HepG2 (cell line): ENCODE measurements at regions not wholly inside any gene's neighbourhood (a gene's known extent, or its start where the extent isn't known, plus 50 kb on each side); places are given as distances from the start of the nearest gene placed in this dataset.
A peak's percentile ranks its signal among the peaks of the same experiment; 100 is the strongest.

ENCODE experiments used
- BATF2 ChIP-seq: sonication (generic); formaldehyde crosslinking; IDR thresholded peaks from 2 replicates; pipeline ENCODE4 v1.8.0; 2022; ENCODE audit warnings: mild to moderate bottlenecking, missing genetic modification reagents, moderate library complexity
- CBX1 ChIP-seq: IDR thresholded peaks from one replicate; pipeline ENCODE4 v1.6.1; 2016; ENCODE audit warnings: antibody characterized with exemption, low read depth
- CENPX ChIP-seq: sonication (generic); formaldehyde crosslinking; IDR thresholded peaks from 2 replicates; pipeline ENCODE4 v1.9.0; 2021; ENCODE audit warnings: mild to moderate bottlenecking, missing genetic modification reagents, moderate library complexity
- ELF3 ChIP-seq: IDR thresholded peaks from 2 replicates; pipeline ENCODE4 v1.6.1; 2016; ENCODE audit warnings: missing genetic modification reagents, missing compliant biosample characterization
- GFI1 ChIP-seq: sonication (generic); formaldehyde crosslinking; IDR thresholded peaks from 2 replicates; pipeline ENCODE4 v1.5.0; 2020; ENCODE audit warnings: missing genetic modification reagents, mild to moderate bottlenecking, borderline replicate concordance
- HNF4A ChIP-seq: sonication (generic); formaldehyde crosslinking; IDR thresholded peaks from 2 replicates; pipeline ENCODE4 v1.4.0; 2020; ENCODE audit warnings: missing genetic modification reagents
- ISL2 ChIP-seq: sonication (generic); formaldehyde crosslinking; IDR thresholded peaks from 2 replicates; pipeline ENCODE4 v1.5.0; 2020; ENCODE audit warnings: missing genetic modification reagents
- MAFF ChIP-seq: IDR thresholded peaks from 2 replicates; pipeline ENCODE4 v1.6.1; 2011; ENCODE audit warnings: low read depth, low read length, improper control_type of control experiment
- NFE2L1 ChIP-seq: sonication (generic); formaldehyde crosslinking; IDR thresholded peaks from 2 replicates; pipeline ENCODE4 v1.4.0; 2020; ENCODE audit warnings: missing genetic modification reagents, mild to moderate bottlenecking, borderline replicate concordance
- PHF8 ChIP-seq: sonication (generic); formaldehyde crosslinking; IDR thresholded peaks from 2 replicates; pipeline ENCODE4 v1.5.0; 2020; ENCODE audit warnings: missing genetic modification reagents
- PTBP1 ChIP-seq: fragments of 200-400 bp; formaldehyde crosslinking; IDR thresholded peaks from 2 replicates; pipeline ENCODE4 v1.6.1; 2018; ENCODE audit warnings: low read length, low read depth; ENCODE audit not compliant: poor library complexity, severe bottlenecking
- SNAPC2 ChIP-seq: sonication (generic); formaldehyde crosslinking; IDR thresholded peaks from 2 replicates; pipeline ENCODE4 v1.8.1; 2022; ENCODE audit warnings: mild to moderate bottlenecking, missing genetic modification reagents
- TSC22D2 ChIP-seq: sonication (generic); formaldehyde crosslinking; IDR thresholded peaks from 2 replicates; pipeline ENCODE4 v1.5.1; 2020; ENCODE audit warnings: missing genetic modification reagents, mild to moderate bottlenecking, borderline replicate concordance
- ZHX1 ChIP-seq: sonication (generic); formaldehyde crosslinking; IDR thresholded peaks from 2 replicates; pipeline ENCODE4 v1.8.1; 2022; ENCODE audit warnings: low read depth, mild to moderate bottlenecking, missing genetic modification reagents
- ZMYM3 ChIP-seq: sonication (generic); formaldehyde crosslinking; IDR thresholded peaks from 2 replicates; pipeline ENCODE4 v1.5.1; 2020; ENCODE audit warnings: mild to moderate bottlenecking, missing genetic modification reagents
- ZNF503 ChIP-seq: sonication (generic); formaldehyde crosslinking; IDR thresholded peaks from 2 replicates; pipeline ENCODE4 v1.4.0; 2020; ENCODE audit warnings: missing genetic modification reagents
- ZNF749 ChIP-seq: sonication (generic); formaldehyde crosslinking; IDR thresholded peaks from 2 replicates; pipeline ENCODE4 v1.8.0; 2022; ENCODE audit warnings: mild to moderate bottlenecking, missing genetic modification reagents, moderate library complexity, borderline replicate concordance
- ZNF766 ChIP-seq: sonication (generic); formaldehyde crosslinking; IDR thresholded peaks from 2 replicates; pipeline ENCODE4 v1.5.0; 2020; ENCODE audit warnings: missing genetic modification reagents, borderline replicate concordance
- ZNF768 ChIP-seq: sonication (generic); formaldehyde crosslinking; IDR thresholded peaks from 2 replicates; pipeline ENCODE4 v1.4.0; 2020; ENCODE audit warnings: missing genetic modification reagents
- ZNF883 ChIP-seq: sonication (generic); formaldehyde crosslinking; IDR thresholded peaks from 2 replicates; pipeline ENCODE4 v1.5.1; 2020; ENCODE audit warnings: mild to moderate bottlenecking, missing genetic modification reagents; ENCODE audit errors: not compliant biosample characterization
- ZSCAN21 ChIP-seq: sonication (generic); formaldehyde crosslinking; IDR thresholded peaks from 2 replicates; pipeline ENCODE4 v1.8.0; 2022; ENCODE audit warnings: mild to moderate bottlenecking, missing genetic modification reagents, moderate library complexity, borderline replicate concordance
- TF ChIP-seq, protein P1 (sequence below): sonication (generic); formaldehyde crosslinking; IDR thresholded peaks from 2 replicates; pipeline ENCODE4 v1.8.0; 2023; ENCODE audit warnings: mild to moderate bottlenecking, missing genetic modification reagents
- TF ChIP-seq, protein P2 (sequence below): sonication (generic); formaldehyde crosslinking; IDR thresholded peaks from 2 replicates; pipeline ENCODE4 v1.9.0; 2022; ENCODE audit warnings: low read depth, missing genetic modification reagents

DNA sequence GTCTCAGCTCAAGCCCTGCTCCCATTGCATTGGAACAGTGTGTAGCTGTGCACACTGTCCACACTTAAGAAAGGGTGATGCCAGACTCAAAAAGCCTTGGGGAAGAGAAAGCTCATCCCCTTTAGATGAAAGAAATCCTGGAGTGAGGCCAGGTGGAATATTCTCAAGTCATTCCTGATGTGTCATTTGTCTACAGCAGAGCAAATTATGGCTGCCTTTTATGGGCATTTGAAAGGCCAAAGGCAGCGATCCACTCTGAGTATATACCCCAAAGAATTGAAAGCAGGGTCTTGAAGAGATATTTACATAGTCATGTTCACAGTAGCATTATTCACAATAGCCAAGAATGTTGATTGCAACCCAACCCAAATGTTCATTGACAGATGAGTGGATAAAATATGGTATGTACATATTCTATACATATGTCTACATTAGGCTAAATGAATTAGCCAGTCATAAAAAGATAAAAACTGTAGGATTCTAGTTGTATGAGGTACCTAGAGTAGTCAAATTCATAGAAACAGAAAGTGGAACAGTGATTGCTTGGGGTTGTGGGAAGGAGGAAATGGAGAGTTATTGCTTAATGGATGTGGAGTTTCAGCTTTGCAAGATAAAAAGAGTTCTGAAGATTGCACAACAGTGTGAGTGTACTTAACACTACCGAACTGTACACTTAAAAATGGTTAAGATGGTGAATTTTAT lies 214.9 kb downstream of the KCNRG start (continued):
- 0 out of 2 replicates have a peak, but pooled peaks have one; percentile 22 for TF ChIP-seq ISL2
- TF ChIP-seq NFE2L1 = no peak
- no peak for TF ChIP-seq ZSCAN21 (CRISPR knock-in tag)
- TF ChIP-seq ZNF749 (CRISPR knock-in tag) = no peak
- TF ChIP-seq, protein P1, sequence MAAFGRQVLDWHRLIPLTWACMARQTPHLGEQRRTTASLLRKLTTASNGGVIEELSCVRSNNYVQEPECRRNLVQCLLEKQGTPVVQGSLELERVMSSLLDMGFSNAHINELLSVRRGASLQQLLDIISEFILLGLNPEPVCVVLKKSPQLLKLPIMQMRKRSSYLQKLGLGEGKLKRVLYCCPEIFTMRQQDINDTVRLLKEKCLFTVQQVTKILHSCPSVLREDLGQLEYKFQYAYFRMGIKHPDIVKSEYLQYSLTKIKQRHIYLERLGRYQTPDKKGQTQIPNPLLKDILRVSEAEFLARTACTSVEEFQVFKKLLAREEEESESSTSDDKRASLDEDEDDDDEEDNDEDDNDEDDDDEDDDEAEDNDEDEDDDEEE = no peak
- no peak for TF ChIP-seq ZNF768 (CRISPR knock-in tag)
- no peak for TF ChIP-seq GFI1 (CRISPR knock-in tag)
- no peak for TF ChIP-seq PTBP1
- TF ChIP-seq ZNF883 (CRISPR knock-in tag) = no peak
- no peak for TF ChIP-seq CENPX (CRISPR knock-in tag)
- TF ChIP-seq CBX1 = no peak
- no peak for TF ChIP-seq SNAPC2 (CRISPR knock-in tag)
- TF ChIP-seq, protein P2, sequence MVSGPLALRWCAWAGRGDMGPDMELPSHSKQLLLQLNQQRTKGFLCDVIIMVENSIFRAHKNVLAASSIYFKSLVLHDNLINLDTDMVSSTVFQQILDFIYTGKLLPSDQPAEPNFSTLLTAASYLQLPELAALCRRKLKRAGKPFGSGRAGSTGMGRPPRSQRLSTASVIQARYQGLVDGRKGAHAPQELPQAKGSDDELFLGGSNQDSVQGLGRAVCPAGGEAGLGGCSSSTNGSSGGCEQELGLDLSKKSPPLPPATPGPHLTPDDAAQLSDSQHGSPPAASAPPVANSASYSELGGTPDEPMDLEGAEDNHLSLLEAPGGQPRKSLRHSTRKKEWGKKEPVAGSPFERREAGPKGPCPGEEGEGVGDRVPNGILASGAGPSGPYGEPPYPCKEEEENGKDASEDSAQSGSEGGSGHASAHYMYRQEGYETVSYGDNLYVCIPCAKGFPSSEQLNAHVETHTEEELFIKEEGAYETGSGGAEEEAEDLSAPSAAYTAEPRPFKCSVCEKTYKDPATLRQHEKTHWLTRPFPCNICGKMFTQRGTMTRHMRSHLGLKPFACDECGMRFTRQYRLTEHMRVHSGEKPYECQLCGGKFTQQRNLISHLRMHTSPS (CRISPR knock-in tag) = no peak
- no peak for TF ChIP-seq TSC22D2 (CRISPR knock-in tag)
- TF ChIP-seq HNF4A = peak; percentile 35; the same call in 1 of the 2 replicates
- TF ChIP-seq ZHX1 (CRISPR knock-in tag) = no peak
- no peak for TF ChIP-seq MAFF
- TF ChIP-seq ZNF766 (CRISPR knock-in tag) = no peak
- TF ChIP-seq ZNF503 = no peak
- TF ChIP-seq PHF8 (CRISPR knock-in tag) = no peak
- TF ChIP-seq ELF3 (CRISPR knock-in tag) = peak; percentile 96
- no peak for TF ChIP-seq BATF2 (CRISPR knock-in tag)
- no peak for TF ChIP-seq ZMYM3 (CRISPR knock-in tag)
